ENCODE measurements at regions not wholly inside any gene's neighbourhood (a gene's known extent, or its start where the extent isn't known, plus 50 kb on each side); places are given as distances from the start of the nearest gene placed in this dataset.

DNA sequence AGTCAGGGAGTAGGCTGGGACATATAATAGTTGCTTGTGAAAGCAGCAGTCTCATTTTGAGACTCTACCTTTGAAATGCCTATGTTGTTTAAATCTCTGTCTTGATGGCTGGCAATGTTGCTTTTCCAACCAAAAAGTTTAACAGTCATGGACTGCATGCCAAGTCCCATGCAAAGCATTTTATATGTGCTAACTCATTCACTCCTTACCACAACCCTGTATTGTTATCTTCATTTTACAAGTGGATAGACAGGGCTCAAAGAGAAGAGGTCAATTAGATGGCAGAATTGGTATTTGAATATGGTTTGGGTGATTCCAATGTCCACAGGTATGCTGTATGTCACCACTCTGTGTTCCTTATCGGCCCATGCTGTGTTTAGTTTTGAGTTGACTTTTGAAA lies 331.4 kb upstream of the USP24 start:
- TF ChIP-seq, protein P1, sequence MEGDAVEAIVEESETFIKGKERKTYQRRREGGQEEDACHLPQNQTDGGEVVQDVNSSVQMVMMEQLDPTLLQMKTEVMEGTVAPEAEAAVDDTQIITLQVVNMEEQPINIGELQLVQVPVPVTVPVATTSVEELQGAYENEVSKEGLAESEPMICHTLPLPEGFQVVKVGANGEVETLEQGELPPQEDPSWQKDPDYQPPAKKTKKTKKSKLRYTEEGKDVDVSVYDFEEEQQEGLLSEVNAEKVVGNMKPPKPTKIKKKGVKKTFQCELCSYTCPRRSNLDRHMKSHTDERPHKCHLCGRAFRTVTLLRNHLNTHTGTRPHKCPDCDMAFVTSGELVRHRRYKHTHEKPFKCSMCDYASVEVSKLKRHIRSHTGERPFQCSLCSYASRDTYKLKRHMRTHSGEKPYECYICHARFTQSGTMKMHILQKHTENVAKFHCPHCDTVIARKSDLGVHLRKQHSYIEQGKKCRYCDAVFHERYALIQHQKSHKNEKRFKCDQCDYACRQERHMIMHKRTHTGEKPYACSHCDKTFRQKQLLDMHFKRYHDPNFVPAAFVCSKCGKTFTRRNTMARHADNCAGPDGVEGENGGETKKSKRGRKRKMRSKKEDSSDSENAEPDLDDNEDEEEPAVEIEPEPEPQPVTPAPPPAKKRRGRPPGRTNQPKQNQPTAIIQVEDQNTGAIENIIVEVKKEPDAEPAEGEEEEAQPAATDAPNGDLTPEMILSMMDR (IDR thresholded peaks at IDR 0.05; ENCODE audit: partially characterized antibody, unreplicated experiment): no peak
- Mint-ChIP-seq H3K9me3 (ENCODE audit: unreplicated experiment) (no peaks in the 10 kb centered on the region), H3K27me3 (ENCODE audit: unreplicated experiment) (no peaks in the 10 kb centered on the region), H3K27ac (ENCODE audit: unreplicated experiment) (no peak overlapping the region), H3K4me3 (ENCODE audit: unreplicated experiment) (no peak overlapping the region), H3K36me3 (ENCODE audit: unreplicated experiment) (no peaks in the 10 kb centered on the region), H3K4me1 (ENCODE audit: low read depth, unreplicated experiment) (peaks cover 16% of the 10 kb centered on the region)
- DNase-seq: no peak

DNA sequence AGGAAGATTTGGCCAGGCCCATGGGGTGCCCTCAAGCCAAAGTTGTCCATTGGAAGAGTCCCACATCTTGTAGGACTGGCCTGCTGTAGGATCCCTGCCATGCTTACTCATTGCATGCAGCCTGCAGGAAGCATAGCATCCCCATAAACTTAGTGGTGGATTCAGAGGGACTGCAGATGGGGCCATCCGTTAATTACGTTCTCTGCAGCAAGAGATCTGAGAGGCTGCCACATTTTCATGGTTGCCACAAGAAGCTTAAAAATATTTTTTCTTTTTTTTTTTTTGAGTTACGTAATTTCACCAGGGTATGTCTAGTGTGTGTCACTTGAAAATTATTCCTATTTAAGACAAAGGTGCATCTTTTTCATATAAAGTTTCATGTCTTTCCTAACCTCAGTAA lies 329.7 kb upstream of the USP24 start:
- no peaks in the 10 kb centered on the region for H3K36me3 Mint-ChIP-seq (ENCODE audit: unreplicated experiment)
- no peaks in the 10 kb centered on the region for H3K9me3 Mint-ChIP-seq (ENCODE audit: unreplicated experiment)
- no peak overlapping the region for H3K27ac Mint-ChIP-seq (ENCODE audit: unreplicated experiment)
- H3K27me3 Mint-ChIP-seq (ENCODE audit: unreplicated experiment): no peaks in the 10 kb centered on the region
- no peak for DNase-seq
- peaks cover 16% of the 10 kb centered on the region for H3K4me1 Mint-ChIP-seq (ENCODE audit: low read depth, unreplicated experiment)
- TF ChIP-seq, protein P1 (IDR thresholded peaks at IDR 0.05; ENCODE audit: partially characterized antibody, unreplicated experiment): no peak
- no peak overlapping the region for H3K4me3 Mint-ChIP-seq (ENCODE audit: unreplicated experiment)

DNA sequence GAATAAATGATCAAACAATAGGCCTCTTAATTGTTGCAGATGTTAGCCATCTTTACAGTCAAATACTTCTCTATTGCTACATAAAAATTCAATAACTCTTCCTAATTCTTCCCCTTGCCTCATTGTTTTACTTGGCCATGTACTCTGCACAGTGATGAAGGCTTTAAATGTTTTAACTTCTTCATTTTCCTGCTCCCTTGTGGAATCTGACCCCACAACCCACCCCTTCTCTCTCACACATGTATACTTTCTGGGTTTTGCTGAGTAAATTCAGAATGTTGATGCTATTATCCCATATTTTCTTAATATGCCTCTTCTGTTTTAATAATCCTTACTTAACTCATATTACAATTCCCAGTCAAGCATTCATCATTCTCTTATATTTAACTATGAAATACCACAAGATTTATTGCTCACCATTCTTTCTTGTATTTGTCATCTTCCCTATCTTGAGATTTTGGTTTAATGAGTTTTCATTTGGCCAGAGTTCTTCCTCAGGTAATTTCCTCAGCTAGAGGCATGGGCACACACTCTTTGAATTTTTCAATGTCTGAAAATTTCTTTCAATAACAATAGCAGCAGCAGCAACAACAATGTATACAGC lies 327.8 kb upstream of the USP24 start:
- no peak for DNase-seq
- H3K4me3 Mint-ChIP-seq (ENCODE audit: unreplicated experiment): no peak overlapping the region
- H3K27me3 Mint-ChIP-seq (ENCODE audit: unreplicated experiment): no peaks in the 10 kb centered on the region
- TF ChIP-seq, protein P1 (IDR thresholded peaks at IDR 0.05; ENCODE audit: partially characterized antibody, unreplicated experiment): no peak
- H3K36me3 Mint-ChIP-seq (ENCODE audit: unreplicated experiment): no peaks in the 10 kb centered on the region
- no peaks in the 10 kb centered on the region for H3K9me3 Mint-ChIP-seq (ENCODE audit: unreplicated experiment)
- peaks cover 14% of the 10 kb centered on the region for H3K4me1 Mint-ChIP-seq (ENCODE audit: low read depth, unreplicated experiment)
- no peak overlapping the region for H3K27ac Mint-ChIP-seq (ENCODE audit: unreplicated experiment)

DNA sequence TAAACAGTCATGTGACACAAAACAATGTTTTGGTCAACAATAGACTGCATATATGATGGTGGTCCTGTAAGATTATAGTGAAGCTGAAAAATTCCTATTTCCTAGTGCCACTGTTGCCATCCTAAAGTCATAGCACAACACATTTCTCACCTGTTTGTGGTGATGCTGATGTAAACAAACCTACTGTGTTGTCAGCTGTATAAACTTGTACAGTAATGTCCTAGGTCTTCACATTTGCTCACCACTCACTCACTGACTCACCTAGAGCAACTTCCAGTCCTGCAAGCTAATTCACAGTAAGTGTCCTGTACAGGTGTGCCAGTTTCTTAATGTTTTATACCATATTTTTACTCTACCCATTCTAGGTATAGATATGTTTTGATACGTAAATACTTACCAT lies 326.1 kb upstream of the USP24 start:
- Mint-ChIP-seq H3K27ac (ENCODE audit: unreplicated experiment) (no peak overlapping the region), H3K36me3 (ENCODE audit: unreplicated experiment) (no peaks in the 10 kb centered on the region), H3K27me3 (ENCODE audit: unreplicated experiment) (no peaks in the 10 kb centered on the region), H3K4me3 (ENCODE audit: unreplicated experiment) (no peak overlapping the region), H3K4me1 (ENCODE audit: low read depth, unreplicated experiment) (peaks cover 3% of the 10 kb centered on the region), H3K9me3 (ENCODE audit: unreplicated experiment) (no peaks in the 10 kb centered on the region)
- TF ChIP-seq, protein P1 (IDR thresholded peaks at IDR 0.05; ENCODE audit: partially characterized antibody, unreplicated experiment): no peak
- no peak for DNase-seq

DNA sequence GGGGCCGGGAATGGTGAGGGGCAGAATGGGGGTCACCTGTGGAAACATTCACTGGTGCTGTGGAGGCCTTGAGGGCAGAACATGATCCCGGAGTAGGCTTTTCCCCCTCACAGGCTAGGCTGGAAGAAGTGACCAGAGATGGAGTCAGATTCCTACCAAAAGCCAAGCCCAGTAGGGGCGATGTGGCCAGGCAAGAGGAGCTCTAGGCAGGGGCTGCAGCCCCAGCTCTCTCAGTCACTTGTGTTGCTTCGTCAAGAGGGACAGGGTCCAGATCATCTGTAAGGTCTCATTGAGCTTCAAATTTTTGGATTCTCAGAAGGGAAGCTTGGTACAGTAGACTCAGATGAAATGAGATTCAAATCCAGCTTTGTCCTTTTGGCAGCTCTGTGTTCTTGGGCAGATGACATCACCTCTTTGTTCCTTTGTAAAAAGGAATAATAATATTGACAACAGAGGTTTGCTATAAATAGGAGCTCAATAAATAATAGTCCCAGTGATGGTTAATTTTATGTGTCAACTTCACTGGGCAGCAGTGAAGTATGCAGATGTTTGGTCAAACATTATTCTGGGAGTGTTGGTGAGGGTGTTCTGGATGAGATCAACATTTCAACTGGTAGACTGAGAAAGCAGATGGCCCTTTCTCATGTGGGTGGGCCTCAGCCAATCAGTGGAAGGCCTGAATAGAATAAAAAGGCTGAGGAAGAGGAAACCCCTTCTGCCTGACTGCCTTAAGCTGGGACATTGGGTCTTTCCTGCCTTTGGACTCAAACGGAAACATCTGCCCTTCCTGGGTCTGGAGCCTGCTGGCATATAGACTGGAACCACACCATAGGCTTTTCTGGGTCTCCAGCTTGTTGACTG lies 324.7 kb upstream of the USP24 start:
- no peak for DNase-seq
- no peaks in the 10 kb centered on the region for H3K36me3 Mint-ChIP-seq (ENCODE audit: unreplicated experiment)
- no peaks in the 10 kb centered on the region for H3K27me3 Mint-ChIP-seq (ENCODE audit: unreplicated experiment)
- H3K27ac Mint-ChIP-seq (ENCODE audit: unreplicated experiment): no peak overlapping the region
- H3K9me3 Mint-ChIP-seq (ENCODE audit: unreplicated experiment): no peaks in the 10 kb centered on the region
- no peaks in the 10 kb centered on the region for H3K4me1 Mint-ChIP-seq (ENCODE audit: low read depth, unreplicated experiment)
- H3K4me3 Mint-ChIP-seq (ENCODE audit: unreplicated experiment): no peak overlapping the region
- TF ChIP-seq, protein P1 (IDR thresholded peaks at IDR 0.05; ENCODE audit: partially characterized antibody, unreplicated experiment): no peak

Measured in glutamatergic neuron (in vitro differentiated cells).